Upper lobe of left lung (tissue), 6 donors: ENCODE measurements at regions not wholly inside any gene's neighbourhood (a gene's known extent, or its start where the extent isn't known, plus 50 kb on each side); places are given as distances from the start of the nearest gene placed in this dataset.

Source experiments
- ATAC-seq, 2 donors: fragments of 200-7000 bp; cut with Tn5 transposase; one replicate each; pipeline ENCODE4 v1.9.1; 2022; ENCODE audit warnings: mild to moderate bottlenecking in 2 of 2, moderate library complexity in 2 of 2; ENCODE audit not compliant: low FRiP score in 2 of 2
- DNase-seq, 2 donors: peaks; one replicate each; pipeline ENCODE4 v3.0.0-alpha.2; 2019 to 2020
- H3K27ac ChIP-seq, 4 donors: fragments of 200-600 bp; sonication (generic); one replicate each; pipeline ENCODE4 v1.5.1; 2016 to 2019
- H3K27me3 ChIP-seq, 4 donors: fragments of 200-600 bp; sonication (generic); one replicate each; pipeline ENCODE4 v1.5.1; 2017 to 2019
- H3K36me3 ChIP-seq, 4 donors: fragments of 200-600 bp; sonication (generic); one replicate each; pipeline ENCODE4 v1.5.1; 2016 to 2019
- H3K4me1 ChIP-seq, 4 donors: fragments of 200-600 bp; sonication (generic); one replicate each; pipeline ENCODE4 v1.5.1; 2018 to 2019
- H3K4me3 ChIP-seq, 4 donors: fragments of 200-600 bp; sonication (generic); one replicate each; pipeline ENCODE4 v1.5.1; 2017 to 2019; ENCODE audit warnings: mild to moderate bottlenecking in 2 of 4, moderate library complexity in 1 of 4
- H3K9me3 ChIP-seq, 4 donors: fragments of 200-600 bp; sonication (generic); one replicate each; pipeline ENCODE4 v1.5.1; 2018 to 2019
- EP300 ChIP-seq, 4 donors: sonication (generic); formaldehyde crosslinking; IDR thresholded peaks; one replicate each; pipeline ENCODE4 v1.5.1; 2017; ENCODE audit warnings: antibody characterized with exemption in 4 of 4, control low read depth in 2 of 4
- POLR2A ChIP-seq, 4 donors: fragments of 450-650 bp; IDR thresholded peaks; one replicate each; pipeline ENCODE4 v1.5.1; 2016 to 2017; ENCODE audit warnings: antibody characterized with exemption in 4 of 4, mild to moderate bottlenecking in 2 of 4
- POLR2AphosphoS5 ChIP-seq, 2 donors: sonication (generic); formaldehyde crosslinking; IDR thresholded peaks; one replicate each; pipeline ENCODE4 v1.5.1; 2017; ENCODE audit warnings: antibody characterized with exemption in 2 of 2
- WGBS, 2 donors: methylation state at CpG; one replicate each; pipeline ENCODE4 v1.1.5; 2017 to 2018; 5-methylcytosine and 5-hydroxymethylcytosine counted together
- TF ChIP-seq, protein P1 (sequence below), 6 experiments: fragments of 450-650 bp in 4 of 6; fragments of 200-600 bp in 2 of 6; sonication (generic) in 2 of 6; IDR thresholded peaks; one replicate each; pipeline ENCODE4 v1.5.1; 2016 to 2019; ENCODE audit warnings: antibody characterized with exemption in 6 of 6
- donor health status: DM: no; HTN: no; CAD: no; lungs with moderate emphysema.
- donor health status: DM: no; HTN: yes; CAD: no; lungs with severe emphysema.

DNA sequence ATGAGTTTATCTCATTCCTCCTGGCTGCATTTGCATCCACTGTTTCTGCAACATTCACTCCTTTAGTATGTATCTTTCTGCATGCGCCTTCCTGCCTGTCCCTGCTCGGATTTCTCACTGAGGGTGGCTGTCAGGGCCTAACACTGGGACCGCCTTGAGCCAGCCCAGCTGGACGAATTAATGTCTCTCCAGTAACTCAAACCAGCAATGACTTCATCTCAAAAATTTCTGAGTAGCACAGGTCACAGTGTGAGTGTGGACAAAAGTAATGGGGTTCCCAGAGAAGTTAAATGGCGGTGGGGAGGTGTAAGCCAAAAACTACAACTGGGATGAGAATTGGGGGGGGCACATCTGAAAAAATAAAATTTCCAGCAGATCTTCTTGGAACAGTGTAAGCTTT lies 444.0 kb upstream of the MGMT start:
- ATAC-seq (peak in 1 of 2 donors; percentile 64), DNase-seq (no peak)
- 77 to 78% methylated on average over 5 of the region's 5 CpGs for WGBS, 2 donors
- no peaks in the 10 kb centered on the region for H3K9me3 ChIP-seq
- H3K36me3 ChIP-seq: no peaks in the 10 kb centered on the region
- no peak overlapping the region for H3K4me3 ChIP-seq
- peaks cover 0 to 7% (median 2%) of the 10 kb centered on the region in 4 donors for H3K4me1 ChIP-seq
- no peak overlapping the region for H3K27ac ChIP-seq
- TF ChIP-seq POLR2AphosphoS5 (IDR thresholded peaks at IDR 0.05): no peak
- TF ChIP-seq, protein P1, sequence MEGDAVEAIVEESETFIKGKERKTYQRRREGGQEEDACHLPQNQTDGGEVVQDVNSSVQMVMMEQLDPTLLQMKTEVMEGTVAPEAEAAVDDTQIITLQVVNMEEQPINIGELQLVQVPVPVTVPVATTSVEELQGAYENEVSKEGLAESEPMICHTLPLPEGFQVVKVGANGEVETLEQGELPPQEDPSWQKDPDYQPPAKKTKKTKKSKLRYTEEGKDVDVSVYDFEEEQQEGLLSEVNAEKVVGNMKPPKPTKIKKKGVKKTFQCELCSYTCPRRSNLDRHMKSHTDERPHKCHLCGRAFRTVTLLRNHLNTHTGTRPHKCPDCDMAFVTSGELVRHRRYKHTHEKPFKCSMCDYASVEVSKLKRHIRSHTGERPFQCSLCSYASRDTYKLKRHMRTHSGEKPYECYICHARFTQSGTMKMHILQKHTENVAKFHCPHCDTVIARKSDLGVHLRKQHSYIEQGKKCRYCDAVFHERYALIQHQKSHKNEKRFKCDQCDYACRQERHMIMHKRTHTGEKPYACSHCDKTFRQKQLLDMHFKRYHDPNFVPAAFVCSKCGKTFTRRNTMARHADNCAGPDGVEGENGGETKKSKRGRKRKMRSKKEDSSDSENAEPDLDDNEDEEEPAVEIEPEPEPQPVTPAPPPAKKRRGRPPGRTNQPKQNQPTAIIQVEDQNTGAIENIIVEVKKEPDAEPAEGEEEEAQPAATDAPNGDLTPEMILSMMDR (IDR thresholded peaks at IDR 0.05): no peak
- TF ChIP-seq EP300 (IDR thresholded peaks at IDR 0.05): no peak
- TF ChIP-seq POLR2A (IDR thresholded peaks at IDR 0.05): no peak
- no peaks in the 10 kb centered on the region for H3K27me3 ChIP-seq

DNA sequence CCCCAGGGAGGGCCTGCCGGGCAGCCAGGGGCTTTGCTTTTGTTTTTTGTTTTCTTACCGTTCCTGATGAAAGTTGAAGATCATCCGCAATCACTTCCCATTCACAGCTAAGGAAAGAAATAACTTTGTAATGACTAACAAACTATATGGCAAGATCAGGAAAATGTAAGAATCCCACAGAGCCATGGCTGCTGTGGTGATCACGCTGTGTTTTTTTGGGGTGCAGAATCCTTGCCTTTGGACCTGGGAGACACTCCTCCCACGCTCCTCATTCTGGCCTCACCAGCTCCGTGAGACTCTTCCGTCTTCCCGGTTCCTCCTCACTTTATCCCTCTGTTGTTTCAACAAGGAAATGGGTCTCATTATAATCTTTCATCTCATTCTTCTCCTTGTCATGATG lies 443.0 kb upstream of the MGMT start:
- Histone ChIP-seq H3K27ac (no peak overlapping the region), H3K4me1 (peaks cover 0 to 7% (median 2%) of the 10 kb centered on the region in 4 donors), H3K4me3 (no peak overlapping the region), H3K9me3 (no peaks in the 10 kb centered on the region), H3K36me3 (no peaks in the 10 kb centered on the region), H3K27me3 (no peaks in the 10 kb centered on the region)
- ATAC-seq (no peak), DNase-seq (no peak)
- WGBS, 2 donors: 74 to 76% methylated on average over 8 of the region's 8 CpGs
- no peak for TF ChIP-seq POLR2AphosphoS5 (IDR thresholded peaks at IDR 0.05)
- TF ChIP-seq EP300 (IDR thresholded peaks at IDR 0.05): no peak
- no peak for TF ChIP-seq POLR2A (IDR thresholded peaks at IDR 0.05)
- TF ChIP-seq, protein P1 (IDR thresholded peaks at IDR 0.05): no peak

DNA sequence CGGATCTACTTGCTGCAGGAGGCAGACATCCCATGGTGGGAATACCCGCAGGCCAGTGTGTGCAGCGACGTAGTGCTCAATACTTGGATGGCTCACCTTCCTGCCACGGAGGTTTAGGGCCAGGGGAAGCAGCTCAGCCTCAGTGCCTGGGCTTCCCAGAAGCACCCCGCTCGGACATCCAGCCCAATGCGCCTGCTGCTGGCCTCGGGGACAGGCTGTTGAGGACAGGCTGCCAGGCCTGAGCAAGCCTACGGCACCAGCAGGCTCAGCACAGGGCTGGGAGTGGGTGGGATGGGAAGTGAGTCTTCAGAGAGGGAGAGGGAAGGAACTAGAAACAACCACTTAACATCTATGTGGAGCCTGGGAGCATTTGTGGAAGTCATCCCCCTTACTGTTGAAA lies 441.3 kb upstream of the MGMT start:
- no peak overlapping the region for H3K4me3 ChIP-seq
- peak in 1 of 2 donors; percentile 47 for DNase-seq
- no peak overlapping the region for H3K27ac ChIP-seq
- no peaks in the 10 kb centered on the region for H3K27me3 ChIP-seq
- WGBS, 2 donors: 67 to 89% methylated on average over 7 to 10 of the region's 10 CpGs
- peaks cover 0 to 7% (median 2%) of the 10 kb centered on the region in 4 donors for H3K4me1 ChIP-seq
- no peaks in the 10 kb centered on the region for H3K9me3 ChIP-seq
- H3K36me3 ChIP-seq: no peaks in the 10 kb centered on the region
- no peak for ATAC-seq
- TF ChIP-seq, protein P1 (IDR thresholded peaks at IDR 0.05): no peak
- no peak for TF ChIP-seq EP300 (IDR thresholded peaks at IDR 0.05)

DNA sequence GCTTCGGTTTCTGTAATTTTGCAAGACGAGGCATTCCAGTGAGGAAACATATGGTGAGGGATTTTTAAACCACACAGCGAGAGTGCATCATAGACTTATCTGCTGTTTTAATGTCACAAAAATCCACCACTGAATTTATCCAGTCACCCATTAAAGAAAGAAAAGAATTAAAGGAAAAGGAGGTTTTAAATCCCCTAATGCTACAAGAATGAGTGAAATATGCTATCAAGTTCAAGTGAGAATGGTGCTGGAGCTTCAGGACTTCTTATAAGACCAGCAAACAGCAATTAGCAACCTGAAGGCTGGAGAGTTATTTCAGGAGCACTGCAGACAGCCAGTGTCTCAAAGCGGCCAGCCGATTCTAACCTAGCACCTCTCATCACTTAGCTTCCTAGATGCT lies 439.1 kb upstream of the MGMT start:
- TF ChIP-seq POLR2AphosphoS5 (IDR thresholded peaks at IDR 0.05): no peak
- TF ChIP-seq, protein P1 (IDR thresholded peaks at IDR 0.05): no peak
- no peak for TF ChIP-seq EP300 (IDR thresholded peaks at IDR 0.05)
- no peak for TF ChIP-seq POLR2A (IDR thresholded peaks at IDR 0.05)
- WGBS, 2 donors: 56 to 66% methylated on average over 5 of the region's 5 CpGs
- peaks cover 0 to 3% (median 0%) of the 10 kb centered on the region in 4 donors for H3K4me1 ChIP-seq
- no peaks in the 10 kb centered on the region for H3K9me3 ChIP-seq
- H3K4me3 ChIP-seq: no peak overlapping the region
- H3K27ac ChIP-seq: no peak overlapping the region
- no peaks in the 10 kb centered on the region for H3K27me3 ChIP-seq
- DNase-seq (no peak), ATAC-seq (no peak)
- no peaks in the 10 kb centered on the region for H3K36me3 ChIP-seq

DNA sequence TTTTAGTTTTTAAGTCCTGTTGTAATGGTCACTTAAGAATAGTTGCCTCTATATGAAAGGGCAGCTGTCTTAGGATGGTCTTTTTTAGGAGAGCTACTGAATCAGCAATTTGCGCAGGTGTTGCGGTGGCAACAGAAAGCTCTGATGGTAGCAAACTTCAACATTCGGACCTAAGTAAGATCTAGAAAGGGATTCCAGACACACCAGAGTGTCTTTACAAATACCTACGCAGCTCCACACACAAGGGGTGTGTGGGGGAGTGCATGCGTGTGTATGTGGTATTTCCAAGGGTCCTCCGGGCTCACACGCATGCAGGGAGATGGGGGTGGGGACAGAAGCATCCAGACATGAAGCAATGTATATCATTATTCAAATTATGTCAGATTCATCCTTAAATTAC lies 438.6 kb upstream of the MGMT start:
- no peak for ATAC-seq
- H3K9me3 ChIP-seq: no peaks in the 10 kb centered on the region
- no peak for TF ChIP-seq POLR2AphosphoS5 (IDR thresholded peaks at IDR 0.05)
- TF ChIP-seq, protein P1 (IDR thresholded peaks at IDR 0.05): no peak
- TF ChIP-seq POLR2A (IDR thresholded peaks at IDR 0.05): no peak
- no peak for TF ChIP-seq EP300 (IDR thresholded peaks at IDR 0.05)
- H3K4me1 ChIP-seq: peaks cover 0 to 3% (median 0%) of the 10 kb centered on the region in 4 donors
- no peak overlapping the region for H3K27ac ChIP-seq
- no peak overlapping the region for H3K4me3 ChIP-seq
- no peaks in the 10 kb centered on the region for H3K36me3 ChIP-seq
- H3K27me3 ChIP-seq: no peaks in the 10 kb centered on the region
- 79 to 89% methylated on average over 7 of the region's 7 CpGs for WGBS, 2 donors
- DNase-seq: no peak
